IMR-90 (cell line): ENCODE measurements at regions not wholly inside any gene's neighbourhood (a gene's known extent, or its start where the extent isn't known, plus 50 kb on each side); places are given as distances from the start of the nearest gene placed in this dataset.

Experiments
- ATAC-seq: fragments of 200-7000 bp; cut with Tn5 transposase; 2 replicates; pipeline ENCODE4 v1.9.1; 2020; ENCODE audit warnings: low read depth, mild to moderate bottlenecking, moderate library complexity
- BruUV-seq: library from RNA; stranded (reverse); fragments of 400-500 nt; replicated peaks from 2 replicates; lab custom pipeline; 2021; lab: Mats Ljungman, UMichigan
- CTCF ChIA-PET: fragments of 300-600 bp; formaldehyde crosslinking; extraction: SDS; loops from one replicate; lab custom pipeline; 2021; ENCODE audit warnings: antibody characterized with exemption; lab: Yijun Ruan, JAX
- POLR2A ChIA-PET: fragments of 300-600 bp; sonication (Branson Sonifier 250); formaldehyde crosslinking; loops from one replicate; lab custom pipeline; 2022; ENCODE audit warnings: antibody characterized with exemption; ENCODE audit not compliant: unreplicated experiment; lab: Charles Lee
- DNase-seq: peaks from one replicate; pipeline ENCODE4 v3.0.0; 2013
- H2AFZ ChIP-seq: replicated peaks from 2 replicates; pipeline ENCODE3; 2013; ENCODE audit warnings: low read length, mild to moderate bottlenecking; ENCODE audit not compliant: poor library complexity
- H2AK5ac ChIP-seq: 2 replicates; pipeline ENCODE4 v1.6.1; 2013; ENCODE audit warnings: low read depth, low read length, inconsistent platforms
- H2AK9ac ChIP-seq: replicated peaks from 2 replicates; pipeline ENCODE3; 2013; ENCODE audit warnings: mild to moderate bottlenecking, low read depth, low read length, moderate library complexity; ENCODE audit not compliant: poor library complexity
- H2BK120ac ChIP-seq: 2 replicates; pipeline ENCODE4 v1.6.1; 2013; ENCODE audit warnings: low read depth, low read length, inconsistent platforms
- H2BK15ac ChIP-seq: 3 replicates; pipeline ENCODE4 v1.6.1; 2013; ENCODE audit warnings: low read depth, low read length, inconsistent platforms
- H2BK20ac ChIP-seq: 2 replicates; pipeline ENCODE4 v1.6.1; 2013; ENCODE audit warnings: low read depth, mild to moderate bottlenecking, inconsistent platforms, low read length, moderate library complexity
- H2BK5ac ChIP-seq: 2 replicates; pipeline ENCODE4 v1.6.1; 2013; ENCODE audit warnings: mild to moderate bottlenecking, low read depth, low read length, inconsistent platforms; ENCODE audit not compliant: poor library complexity, severe bottlenecking
- H3K14ac ChIP-seq: replicated peaks from 2 replicates; pipeline ENCODE4 v1.6.1; 2013; ENCODE audit warnings: low read depth, low read length, inconsistent platforms
- H3K18ac ChIP-seq: 2 replicates; pipeline ENCODE4 v1.6.1; 2013; ENCODE audit warnings: low read depth, low read length, control low read depth
- H3K23ac ChIP-seq: 2 replicates; pipeline ENCODE4 v1.6.1; 2013; ENCODE audit warnings: low read depth, low read length, inconsistent platforms
- H3K27ac ChIP-seq: 2 replicates; pipeline ENCODE4 v1.5.1; 2013; ENCODE audit warnings: mild to moderate bottlenecking, control low read depth, low read length; ENCODE audit not compliant: insufficient read depth
- H3K27me3 ChIP-seq: 2 replicates; pipeline ENCODE4 v1.6.1; 2013; ENCODE audit warnings: low read length; ENCODE audit not compliant: control insufficient read depth, insufficient read depth
- H3K36me3 ChIP-seq: 2 replicates; pipeline ENCODE4 v1.6.1; 2013; ENCODE audit warnings: low read length, mixed read lengths; ENCODE audit not compliant: control insufficient read depth, insufficient read depth
- H3K4ac ChIP-seq: 2 replicates; pipeline ENCODE4 v1.6.1; 2013; ENCODE audit warnings: low read depth, low read length, inconsistent platforms
- H3K4me1 ChIP-seq: 2 replicates; pipeline ENCODE4 v1.6.1; 2013; ENCODE audit warnings: low read length, mixed read lengths; ENCODE audit not compliant: control insufficient read depth, insufficient read depth
- H3K4me2 ChIP-seq: 2 replicates; pipeline ENCODE4 v1.6.1; 2013; ENCODE audit warnings: low read depth, mild to moderate bottlenecking, control low read depth, low read length, moderate library complexity
- H3K4me3 ChIP-seq: 2 replicates; pipeline ENCODE4 v1.5.1; 2013; ENCODE audit warnings: low read depth, mild to moderate bottlenecking, control low read depth, low read length, moderate library complexity; ENCODE audit not compliant: insufficient read depth
- H3K56ac ChIP-seq: 2 replicates; pipeline ENCODE4 v1.6.1; 2013; ENCODE audit warnings: low read length, inconsistent platforms; ENCODE audit not compliant: insufficient read depth; ENCODE audit errors: extremely low read depth
- H3K79me1 ChIP-seq, 2 experiments: 2 replicates each; pipeline ENCODE4 v1.6.1; 2013; ENCODE audit warnings: low read length in 2 of 2, inconsistent platforms in 1 of 2, low read depth in 1 of 2
- H3K9ac ChIP-seq: 2 replicates; pipeline ENCODE4 v1.6.1; 2013; ENCODE audit warnings: low read depth, low read length, control low read depth
- H3K9me1 ChIP-seq: 2 replicates; pipeline ENCODE4 v1.6.1; 2013; ENCODE audit warnings: low read length, inconsistent platforms; ENCODE audit not compliant: insufficient read depth
- H3K9me3 ChIP-seq: 2 replicates; pipeline ENCODE4 v1.6.1; 2013; ENCODE audit warnings: low read length; ENCODE audit not compliant: control insufficient read depth, insufficient read depth
- H4K20me1 ChIP-seq: 2 replicates; pipeline ENCODE4 v1.6.1; 2013; ENCODE audit warnings: low read length, inconsistent platforms; ENCODE audit not compliant: insufficient read depth
- H4K5ac ChIP-seq: 2 replicates; pipeline ENCODE4 v1.6.1; 2013; ENCODE audit warnings: mild to moderate bottlenecking, low read depth, low read length, control low read depth
- H4K8ac ChIP-seq, 2 experiments: 2 replicates each; pipeline ENCODE4 v1.6.1; 2013; ENCODE audit warnings: low read depth in 2 of 2, low read length in 2 of 2, control low read depth in 1 of 2, inconsistent platforms in 1 of 2
- H4K91ac ChIP-seq: 2 replicates; pipeline ENCODE4 v1.6.1; 2013; ENCODE audit warnings: low read depth, low read length, inconsistent platforms; ENCODE audit not compliant: insufficient read depth
- BHLHE40 ChIP-seq: fragments of 150-350 bp; IDR thresholded peaks from 2 replicates; pipeline ENCODE4 v1.6.1; 2016; ENCODE audit warnings: mild to moderate bottlenecking, low read depth, low read length
- CHD1 ChIP-seq: IDR thresholded peaks from 2 replicates; pipeline ENCODE4 v1.6.1; 2012; ENCODE audit warnings: low read depth, low read length, improper control_type of control experiment
- MAZ ChIP-seq: IDR thresholded peaks from 2 replicates; pipeline ENCODE4 v1.6.1; 2012; ENCODE audit warnings: low read depth, mild to moderate bottlenecking, low read length, improper control_type of control experiment, moderate library complexity, borderline replicate concordance
- MXI1 ChIP-seq: IDR thresholded peaks from 2 replicates; pipeline ENCODE4 v1.6.1; 2012; ENCODE audit warnings: low read depth, mild to moderate bottlenecking, low read length, moderate library complexity, borderline replicate concordance
- NFE2L2 ChIP-seq: fragments of 150-350 bp; IDR thresholded peaks from 2 replicates; pipeline ENCODE4 v1.6.1; 2016; ENCODE audit warnings: low read depth, mild to moderate bottlenecking, low read length
- RCOR1 ChIP-seq: IDR thresholded peaks from 2 replicates; pipeline ENCODE4 v1.6.1; 2012; ENCODE audit warnings: mild to moderate bottlenecking, low read length, improper control_type of control experiment; ENCODE audit not compliant: insufficient replicate concordance
- RFX5 ChIP-seq: IDR thresholded peaks from 2 replicates; pipeline ENCODE4 v1.8.0; 2012; ENCODE audit warnings: low read depth, mild to moderate bottlenecking, low read length, moderate library complexity
- SMC3 ChIP-seq: fragments of 150-350 bp; IDR thresholded peaks from 2 replicates; pipeline ENCODE4 v1.6.1; 2016; ENCODE audit warnings: low read depth, mild to moderate bottlenecking, antibody characterized with exemption, low read length, moderate library complexity
- WGBS, 2 experiments: methylation state at CpG; one replicate each; pipeline versions ENCODE4 v1.1.5 to v1.1.7; 2013; ENCODE audit warnings: missing lambda C conversion rate in 2 of 2; ENCODE audit not compliant: insufficient read length in 1 of 2; ENCODE audit errors: extremely low coverage in 2 of 2; 5-methylcytosine and 5-hydroxymethylcytosine counted together
- dilution Hi-C: fragments of 300-500 bp; cut with HindIII; formaldehyde crosslinking; loops from one replicate; pipeline ENCODE4 v1.14.3; 2018; ENCODE audit warnings: low sequenced_read_pairs; ENCODE audit not compliant: unreplicated experiment
- in situ Hi-C: fragments of 300-500 bp; cut with MboI; formaldehyde crosslinking; loops from 3 replicates; pipeline ENCODE4 v1.14.3; 2019; ENCODE audit warnings: low sequenced_read_pairs, inconsistent platforms, mixed read lengths
- intact Hi-C: fragments of 100-400 bp; cut with micrococcal nuclease; formaldehyde crosslinking; loops from 2 replicates; pipeline ENCODE4 v1.10.0; 2022
- TF ChIP-seq, protein P1 (sequence below): conservative IDR thresholded peaks from 2 replicates; pipeline ENCODE4 v1.5.1; 2012; ENCODE audit warnings: mild to moderate bottlenecking, low read depth, low read length, improper control_type of control experiment
- TF ChIP-seq, protein P2 (sequence below): fragments of 150-350 bp; IDR thresholded peaks from 2 replicates; pipeline ENCODE4 v1.6.1; 2017; ENCODE audit warnings: mild to moderate bottlenecking, antibody characterized with exemption, low read length, low read depth

GRCh38 chr9:82613498-82613897 is 449.4 kb downstream of the RASEF start:
- Histone ChIP-seq H2BK20ac (no peak overlapping the region), H2BK15ac (no peak overlapping the region), H2BK120ac (no peak overlapping the region), H4K8ac (no peak overlapping the region), H3K18ac (no peak overlapping the region), H2BK5ac (no peak overlapping the region), H3K4ac (no peak overlapping the region), H2AK9ac (no peak overlapping the region), H3K27me3 (peaks cover 5% of the 10 kb centered on the region; the same call in 1 of the 2 replicates), H3K9ac (no peak overlapping the region), H4K91ac (no peak overlapping the region), H3K79me1 (no peaks in the 10 kb centered on the region), H2AFZ (no peak overlapping the region), H3K4me2 (no peak overlapping the region), H3K23ac (no peak overlapping the region), H3K9me1 (no peaks in the 10 kb centered on the region), H2AK5ac (no peak overlapping the region), H4K20me1 (no peaks in the 10 kb centered on the region), H3K9me3 (no peaks in the 10 kb centered on the region), H3K36me3 (no peaks in the 10 kb centered on the region), H3K4me3 (no peak overlapping the region), H3K4me1 (no peaks in the 10 kb centered on the region; the same call in 1 of the 2 replicates), H3K14ac (no peak overlapping the region), H4K5ac (no peak overlapping the region), H3K27ac (no peak overlapping the region), H3K56ac (no peak overlapping the region)
- TF ChIP-seq, protein P1, sequence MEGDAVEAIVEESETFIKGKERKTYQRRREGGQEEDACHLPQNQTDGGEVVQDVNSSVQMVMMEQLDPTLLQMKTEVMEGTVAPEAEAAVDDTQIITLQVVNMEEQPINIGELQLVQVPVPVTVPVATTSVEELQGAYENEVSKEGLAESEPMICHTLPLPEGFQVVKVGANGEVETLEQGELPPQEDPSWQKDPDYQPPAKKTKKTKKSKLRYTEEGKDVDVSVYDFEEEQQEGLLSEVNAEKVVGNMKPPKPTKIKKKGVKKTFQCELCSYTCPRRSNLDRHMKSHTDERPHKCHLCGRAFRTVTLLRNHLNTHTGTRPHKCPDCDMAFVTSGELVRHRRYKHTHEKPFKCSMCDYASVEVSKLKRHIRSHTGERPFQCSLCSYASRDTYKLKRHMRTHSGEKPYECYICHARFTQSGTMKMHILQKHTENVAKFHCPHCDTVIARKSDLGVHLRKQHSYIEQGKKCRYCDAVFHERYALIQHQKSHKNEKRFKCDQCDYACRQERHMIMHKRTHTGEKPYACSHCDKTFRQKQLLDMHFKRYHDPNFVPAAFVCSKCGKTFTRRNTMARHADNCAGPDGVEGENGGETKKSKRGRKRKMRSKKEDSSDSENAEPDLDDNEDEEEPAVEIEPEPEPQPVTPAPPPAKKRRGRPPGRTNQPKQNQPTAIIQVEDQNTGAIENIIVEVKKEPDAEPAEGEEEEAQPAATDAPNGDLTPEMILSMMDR = no peak
- TF ChIP-seq RFX5 (no peak), SMC3 (no peak), CHD1 (no peak), BHLHE40 (no peak), NFE2L2 (no peak), MAZ (no peak), MXI1 (no peak), RCOR1 (no peak)
- TF ChIP-seq, protein P2, sequence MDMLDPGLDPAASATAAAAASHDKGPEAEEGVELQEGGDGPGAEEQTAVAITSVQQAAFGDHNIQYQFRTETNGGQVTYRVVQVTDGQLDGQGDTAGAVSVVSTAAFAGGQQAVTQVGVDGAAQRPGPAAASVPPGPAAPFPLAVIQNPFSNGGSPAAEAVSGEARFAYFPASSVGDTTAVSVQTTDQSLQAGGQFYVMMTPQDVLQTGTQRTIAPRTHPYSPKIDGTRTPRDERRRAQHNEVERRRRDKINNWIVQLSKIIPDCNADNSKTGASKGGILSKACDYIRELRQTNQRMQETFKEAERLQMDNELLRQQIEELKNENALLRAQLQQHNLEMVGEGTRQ = no peak
- in situ Hi-C loops = loop anchor here (10.0 to 25.0 kb wide), 2 partner anchors 61 to 1076 kb away; no protein-coding TSS in a partner anchor
- dilution Hi-C loops = no loop called here
- DNase-seq (no peak), ATAC-seq (no peak)
- no TSS peak for BruUV-seq
- WGBS, 2 experiments = no CpG with 5 or more reads among the region's 3 CpGs
- POLR2A ChIA-PET = no interaction called here
- CTCF ChIA-PET = no interaction called here
- intact Hi-C loops = no loop called here
